ENCODE measurements at regions not wholly inside any gene's neighbourhood (a gene's known extent, or its start where the extent isn't known, plus 50 kb on each side); places are given as distances from the start of the nearest gene placed in this dataset.

- no peak for TF ChIP-seq CTCF (IDR thresholded peaks at IDR 0.05)
- no peak for TF ChIP-seq POLR2A (IDR thresholded peaks at IDR 0.05)
Observed at GRCh38 chr7:3134745-3135144, 91.1 kb upstream of the CARD11 start.
